Mucosa of descending colon (tissue), 3 donors: ENCODE measurements at regions not wholly inside any gene's neighbourhood (a gene's known extent, or its start where the extent isn't known, plus 50 kb on each side); places are given as distances from the start of the nearest gene placed in this dataset.

Experiments used
- ATAC-seq: fragments of 200-7000 bp; cut with Tn5 transposase; one replicate; pipeline ENCODE4 v1.9.1; 2020; ENCODE audit warnings: mild to moderate bottlenecking, moderate library complexity
- DNase-seq, 3 donors: peaks; one replicate each; pipeline ENCODE4 v3.0.0-alpha.2; 2020
- H3K36me3 ChIP-seq: fragments of 200-600 bp; one replicate; pipeline ENCODE4 v1.8.0; 2021; ENCODE audit warnings: low read depth, mild to moderate bottlenecking
- H3K4me1 ChIP-seq: fragments of 200-600 bp; one replicate; pipeline ENCODE4 v1.8.0; 2021; ENCODE audit warnings: low read depth, mild to moderate bottlenecking
- H3K4me3 ChIP-seq: fragments of 200-600 bp; one replicate; pipeline ENCODE4 v1.8.0; 2021; ENCODE audit warnings: mild to moderate bottlenecking
- H3K9me3 ChIP-seq: fragments of 200-600 bp; one replicate; pipeline ENCODE4 v1.8.0; 2021; ENCODE audit warnings: mild to moderate bottlenecking
- intact Hi-C, 2 donors: fragments of 100-400 bp; cut with DNase I in 1 of 2; cut with micrococcal nuclease in 1 of 2; formaldehyde crosslinking; loops; one replicate each; pipeline versions ENCODE4 v1.11.0 to v1.11.1; 2022; cut with DNase I, micrococcal nuclease
- TF ChIP-seq, protein P1 (sequence below): fragments of 200-600 bp; IDR thresholded peaks from one replicate; pipeline ENCODE4 v1.8.0; 2022; ENCODE audit warnings: antibody characterized with exemption, mild to moderate bottlenecking
- donor health status: DM: no; HTN: no; CAD: no; lungs with moderate emphysema.
- donor health status: DM: no; HTN: no; CAD: no.
- donor health status: DM: no; HTN: yes; CAD: no.

DNA sequence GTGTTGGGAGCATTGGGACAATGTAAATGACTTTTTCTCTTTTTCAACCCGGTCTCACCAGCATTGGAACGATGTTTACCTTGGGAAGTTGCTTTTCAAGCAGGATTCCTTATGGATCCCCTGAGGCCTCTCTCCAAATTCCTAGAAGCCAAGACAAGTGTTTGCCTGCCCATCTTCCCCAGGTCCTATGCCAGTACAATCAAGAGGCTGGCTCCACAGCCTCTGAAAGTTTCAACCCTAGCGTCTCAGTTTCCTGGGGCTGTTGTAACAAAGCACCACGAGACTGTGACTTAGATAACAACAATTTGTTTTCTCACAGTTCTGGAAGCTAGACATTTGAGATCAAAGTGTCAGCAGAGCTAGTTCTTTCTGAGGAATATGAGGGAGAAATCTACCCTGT lies 347.2 kb upstream of the UMPS start:
- TF ChIP-seq, protein P1, sequence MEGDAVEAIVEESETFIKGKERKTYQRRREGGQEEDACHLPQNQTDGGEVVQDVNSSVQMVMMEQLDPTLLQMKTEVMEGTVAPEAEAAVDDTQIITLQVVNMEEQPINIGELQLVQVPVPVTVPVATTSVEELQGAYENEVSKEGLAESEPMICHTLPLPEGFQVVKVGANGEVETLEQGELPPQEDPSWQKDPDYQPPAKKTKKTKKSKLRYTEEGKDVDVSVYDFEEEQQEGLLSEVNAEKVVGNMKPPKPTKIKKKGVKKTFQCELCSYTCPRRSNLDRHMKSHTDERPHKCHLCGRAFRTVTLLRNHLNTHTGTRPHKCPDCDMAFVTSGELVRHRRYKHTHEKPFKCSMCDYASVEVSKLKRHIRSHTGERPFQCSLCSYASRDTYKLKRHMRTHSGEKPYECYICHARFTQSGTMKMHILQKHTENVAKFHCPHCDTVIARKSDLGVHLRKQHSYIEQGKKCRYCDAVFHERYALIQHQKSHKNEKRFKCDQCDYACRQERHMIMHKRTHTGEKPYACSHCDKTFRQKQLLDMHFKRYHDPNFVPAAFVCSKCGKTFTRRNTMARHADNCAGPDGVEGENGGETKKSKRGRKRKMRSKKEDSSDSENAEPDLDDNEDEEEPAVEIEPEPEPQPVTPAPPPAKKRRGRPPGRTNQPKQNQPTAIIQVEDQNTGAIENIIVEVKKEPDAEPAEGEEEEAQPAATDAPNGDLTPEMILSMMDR = no peak
- Histone ChIP-seq H3K9me3 (no peaks in the 10 kb centered on the region), H3K4me3 (no peak overlapping the region), H3K4me1 (no peaks in the 10 kb centered on the region), H3K36me3 (no peaks in the 10 kb centered on the region)
- DNase-seq = no peak
- ATAC-seq = no peak
- intact Hi-C loops = no loop called here

DNA sequence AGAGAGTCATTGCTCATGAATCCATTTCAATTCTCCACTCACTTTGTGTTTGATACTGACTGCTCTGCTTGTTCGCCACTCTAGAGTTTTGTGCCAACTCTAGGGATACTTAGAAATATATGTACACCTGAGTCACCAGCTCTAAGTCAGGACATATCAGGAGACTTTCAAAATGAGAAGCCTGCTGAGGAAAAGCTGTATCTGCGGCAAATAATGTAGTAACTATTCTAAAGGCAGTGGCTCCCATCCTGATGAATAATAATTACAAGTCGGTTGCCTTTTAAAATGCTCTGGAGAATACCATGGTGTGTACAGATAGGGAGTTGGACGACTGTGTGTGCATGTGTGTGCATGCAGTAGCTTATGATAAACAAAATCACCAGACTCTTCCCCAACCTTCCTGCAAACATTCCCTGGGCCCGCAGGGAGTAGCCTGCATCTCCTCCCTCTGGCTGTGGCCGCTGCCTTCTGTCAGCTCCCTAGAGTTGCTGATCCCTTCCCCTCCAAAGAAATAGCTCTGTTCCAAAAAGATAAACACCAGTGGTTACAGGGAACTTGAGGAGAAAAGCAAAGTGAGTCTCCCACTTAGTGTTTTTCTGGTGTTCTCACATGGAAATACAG lies 346.3 kb upstream of the UMPS start:
- H3K4me1 ChIP-seq = no peaks in the 10 kb centered on the region
- ATAC-seq (no peak), DNase-seq (no peak)
- H3K9me3 ChIP-seq = no peaks in the 10 kb centered on the region
- H3K36me3 ChIP-seq = no peaks in the 10 kb centered on the region
- TF ChIP-seq, protein P1 = no peak
- H3K4me3 ChIP-seq = no peak overlapping the region
- intact Hi-C loops = no loop called here

DNA sequence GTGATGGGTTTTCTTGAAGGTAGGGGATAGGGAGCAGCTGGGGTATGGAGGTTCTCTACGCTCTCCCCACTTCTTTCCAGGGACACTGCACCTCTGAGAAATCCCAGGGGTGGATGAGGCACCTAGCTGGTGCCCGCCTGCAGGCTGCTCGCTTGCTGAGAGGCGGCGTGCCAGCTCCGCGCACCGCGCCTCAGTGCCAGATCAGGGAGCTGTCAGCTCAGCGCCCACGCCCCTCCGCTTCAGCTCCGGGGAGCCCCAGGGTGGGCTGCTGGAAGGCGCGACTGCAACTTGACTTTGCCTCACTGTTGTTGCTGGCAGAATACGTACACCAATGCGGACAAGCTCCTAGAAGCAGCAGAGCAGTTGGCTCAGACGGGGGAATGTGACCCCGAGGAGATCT lies 345.7 kb upstream of the UMPS start:
- TF ChIP-seq, protein P1 = no peak
- H3K4me1 ChIP-seq = no peaks in the 10 kb centered on the region
- no peak for DNase-seq
- intact Hi-C loops = no loop called here
- no peak overlapping the region for H3K4me3 ChIP-seq
- no peaks in the 10 kb centered on the region for H3K9me3 ChIP-seq
- no peak for ATAC-seq
- H3K36me3 ChIP-seq = no peaks in the 10 kb centered on the region

DNA sequence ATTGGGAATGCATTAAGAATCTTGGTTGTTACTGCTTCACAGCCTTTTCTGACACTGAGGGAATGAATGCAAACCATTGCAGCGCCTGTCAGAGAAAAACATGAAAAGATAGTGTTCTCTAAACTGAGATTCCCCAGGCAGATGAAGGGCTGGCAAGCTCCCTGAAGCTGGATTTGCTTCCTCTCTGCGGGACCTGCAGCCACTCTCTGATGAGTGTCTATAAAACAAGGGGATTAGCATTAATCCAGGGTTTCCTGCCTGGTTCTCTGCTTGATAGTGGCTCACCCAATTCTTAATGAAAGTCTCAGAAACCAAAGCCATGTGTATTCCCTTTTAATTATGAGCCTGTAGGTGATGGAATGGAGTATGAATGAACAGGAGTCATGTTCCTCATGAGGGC lies 344.3 kb upstream of the UMPS start:
- Histone ChIP-seq H3K4me1 (no peaks in the 10 kb centered on the region), H3K4me3 (no peak overlapping the region), H3K36me3 (no peaks in the 10 kb centered on the region), H3K9me3 (no peaks in the 10 kb centered on the region)
- TF ChIP-seq, protein P1 = no peak
- intact Hi-C loops = no loop called here
- DNase-seq = peak in 1 of 3 donors; percentile 4
- no peak for ATAC-seq

DNA sequence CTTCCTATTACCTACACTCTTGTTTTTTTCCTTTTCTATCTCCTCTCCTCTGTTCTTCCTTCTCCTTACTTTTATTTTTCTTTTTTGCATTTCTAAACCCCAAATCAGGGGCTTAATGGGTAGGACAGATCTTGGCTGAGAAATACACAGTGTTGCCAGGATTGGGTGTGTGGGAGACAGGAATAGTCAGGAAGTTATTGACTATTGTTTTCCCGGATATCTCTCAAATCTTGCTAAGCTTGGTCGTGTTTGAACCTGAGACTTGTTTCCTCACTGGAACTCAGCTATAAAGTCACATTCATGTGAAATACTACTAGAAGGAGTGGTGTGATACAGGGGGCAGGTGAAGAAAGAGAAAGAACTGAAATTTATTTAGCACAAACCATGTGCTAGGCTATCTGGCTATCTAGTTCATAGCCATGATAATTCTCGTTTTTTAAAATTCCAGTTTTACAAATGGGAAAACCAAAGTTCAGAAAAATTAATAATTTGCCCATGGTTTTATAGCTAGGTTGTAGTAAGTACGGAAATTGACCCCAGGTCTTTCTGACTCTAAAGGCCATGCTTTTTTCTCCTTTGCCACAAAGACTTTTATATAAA lies 343.2 kb upstream of the UMPS start:
- intact Hi-C loops = no loop called here
- no peak for ATAC-seq
- TF ChIP-seq, protein P1 = no peak
- Histone ChIP-seq H3K36me3 (no peaks in the 10 kb centered on the region), H3K4me3 (no peak overlapping the region), H3K4me1 (no peaks in the 10 kb centered on the region), H3K9me3 (no peaks in the 10 kb centered on the region)
- DNase-seq = no peak
